HG02759 (cell line): ENCODE measurements at regions not wholly inside any gene's neighbourhood (a gene's known extent, or its start where the extent isn't known, plus 50 kb on each side); places are given as distances from the start of the nearest gene placed in this dataset.

ENCODE experiments used
- ATAC-seq: cut with Tn5 transposase; IDR thresholded peaks from one replicate; pipeline ENCODE4 v1.9.1; 2021; ENCODE audit warnings: mild to moderate bottlenecking, moderate library complexity; ENCODE audit not compliant: unreplicated experiment

GRCh38 chr12:67928621-67929383 lies 60.4 kb upstream of the IFNG-AS1 start:
- ATAC-seq, result no peak

GRCh38 chr12:67929384-67929772 lies 59.9 kb upstream of the IFNG-AS1 start:
- no peak for ATAC-seq

- ATAC-seq, result no peak
These were observed 51.4 kb upstream of the IFNG-AS1 start for GRCh38 chr12:67937822-67938221.
